Endothelial cell of umbilical vein (primary cell): ENCODE measurements at regions not wholly inside any gene's neighbourhood (a gene's known extent, or its start where the extent isn't known, plus 50 kb on each side); places are given as distances from the start of the nearest gene placed in this dataset.
"Not testable (repeated sequence)": the region's sequence is repeated elsewhere in the genome, so short reads cannot be mapped to it uniquely, and the experiment has no call there.

Source experiments
- CTCF ChIP-seq, 2 donors: IDR thresholded peaks; 1 replicate in 1 of 2; 2 replicates in 1 of 2; pipeline ENCODE4 v1.5.1; 2011; ENCODE audit warnings: low read length in 2 of 2, mild to moderate bottlenecking in 2 of 2, moderate library complexity in 2 of 2, control low read depth in 1 of 2, inconsistent platforms in 1 of 2, low read depth in 1 of 2; ENCODE audit not compliant: insufficient read depth in 1 of 2; ENCODE audit errors: extremely low read depth in 1 of 2
- EZH2 ChIP-seq: IDR thresholded peaks from 2 replicates; pipeline ENCODE4 v1.6.1; 2012; ENCODE audit warnings: borderline replicate concordance, low read depth, mild to moderate bottlenecking, moderate library complexity, low read length, inconsistent platforms; ENCODE audit not compliant: severe bottlenecking
- FOS ChIP-seq: IDR thresholded peaks from 2 replicates; pipeline ENCODE4 v1.6.1; 2011; ENCODE audit warnings: mild to moderate bottlenecking, low read length, moderate library complexity, borderline replicate concordance; ENCODE audit not compliant: insufficient read depth
- GATA2 ChIP-seq: IDR thresholded peaks from 2 replicates; pipeline ENCODE4 v1.7.0; 2011; ENCODE audit warnings: low read depth, mild to moderate bottlenecking, moderate library complexity, mixed read lengths, low read length; ENCODE audit not compliant: insufficient read length, insufficient read depth
- JUN ChIP-seq: IDR thresholded peaks from 2 replicates; pipeline ENCODE4 v1.6.1; 2011; ENCODE audit warnings: borderline replicate concordance, low read depth; ENCODE audit not compliant: insufficient read length, insufficient read depth
- MAX ChIP-seq: IDR thresholded peaks from 2 replicates; pipeline ENCODE4 v1.6.1; 2011; ENCODE audit not compliant: insufficient read depth, insufficient read length
- MYC ChIP-seq: IDR thresholded peaks from one replicate; pipeline ENCODE4 v1.6.1; 2011; ENCODE audit warnings: mild to moderate bottlenecking, low read depth, low read length
- POLR2A ChIP-seq: IDR thresholded peaks from 2 replicates; pipeline ENCODE4 v1.6.1; 2012; ENCODE audit warnings: low read depth, mild to moderate bottlenecking, control low read depth, low read length
- POLR2AphosphoS5 ChIP-seq: IDR thresholded peaks from 2 replicates; pipeline ENCODE4 v1.6.1; 2012; ENCODE audit warnings: low read depth, mild to moderate bottlenecking, control low read depth, low read length, moderate library complexity; ENCODE audit not compliant: insufficient read depth

- TF ChIP-seq CTCF (IDR thresholded peaks at IDR 0.05; ENCODE audit: extremely low read depth in 1 of 2, insufficient read depth in 1 of 2, low read depth in 1 of 2, low read length in 2 of 2); MYC; MAX; POLR2A; POLR2AphosphoS5; FOS; EZH2; GATA2; JUN: not testable (repeated sequence)
Measured at GRCh38 chr16:29194185-29194844, 209.5 kb downstream of the LAT start.
